GM19025 (cell line): ENCODE measurements at regions not wholly inside any gene's neighbourhood (a gene's known extent, or its start where the extent isn't known, plus 50 kb on each side); places are given as distances from the start of the nearest gene placed in this dataset.

ENCODE experiments used
- ATAC-seq: cut with Tn5 transposase; IDR thresholded peaks from one replicate; pipeline ENCODE4 v1.9.1; 2021; ENCODE audit warnings: mild to moderate bottlenecking, low read depth, moderate library complexity; ENCODE audit not compliant: unreplicated experiment

- no peak for ATAC-seq
These were observed 176.8 kb downstream of the HHIPL2 start for GRCh38 chr1:222370913-222371675.

GRCh38 chr1:222370081-222370912 lies 177.6 kb downstream of the HHIPL2 start:
- no peak for ATAC-seq

- ATAC-seq = no peak
These were observed 178.8 kb downstream of the HHIPL2 start for GRCh38 chr1:222369148-222369547.

- no peak for ATAC-seq
These were observed 189.8 kb downstream of the HHIPL2 start for GRCh38 chr1:222358100-222358499.

GRCh38 chr1:222357252-222357651 lies 190.7 kb downstream of the HHIPL2 start:
- no peak for ATAC-seq

GRCh38 chr1:222347627-222348026 lies 200.3 kb downstream of the HHIPL2 start:
- no peak for ATAC-seq

- ATAC-seq = no peak
These were observed 200.9 kb downstream of the HHIPL2 start for GRCh38 chr1:222346955-222347354.

- ATAC-seq = no peak
These were observed 208.4 kb downstream of the HHIPL2 start for GRCh38 chr1:222339376-222339947.

GRCh38 chr1:222335586-222335985 lies 212.3 kb downstream of the HHIPL2 start:
- ATAC-seq = no peak

GRCh38 chr1:222334026-222334680 lies 213.8 kb downstream of the HHIPL2 start:
- ATAC-seq = no peak

- ATAC-seq = no peak
These were observed 216.1 kb downstream of the HHIPL2 start for GRCh38 chr1:222331765-222332164.

- ATAC-seq = no peak
These were observed 216.6 kb downstream of the HHIPL2 start for GRCh38 chr1:222331340-222331739.

- ATAC-seq = no peak
These were observed 218.3 kb downstream of the HHIPL2 start for GRCh38 chr1:222329493-222330045.

- no peak for ATAC-seq
These were observed 221.2 kb downstream of the HHIPL2 start for GRCh38 chr1:222326710-222327036.

GRCh38 chr1:222326006-222326709 lies 221.7 kb downstream of the HHIPL2 start:
- no peak for ATAC-seq

GRCh38 chr1:222325506-222325905 lies 222.4 kb downstream of the HHIPL2 start:
- no peak for ATAC-seq

- ATAC-seq = no peak
These were observed 233.1 kb downstream of the HHIPL2 start for GRCh38 chr1:222314839-222315238.

GRCh38 chr1:222310836-222311235 lies 237.1 kb downstream of the HHIPL2 start:
- ATAC-seq = no peak

- ATAC-seq = no peak
These were observed 240.3 kb downstream of the HHIPL2 start for GRCh38 chr1:222307621-222308020.

- ATAC-seq = no peak
These were observed 241.4 kb downstream of the HHIPL2 start for GRCh38 chr1:222306512-222306911.
